HUDEP-2 (cell line): ENCODE measurements at regions not wholly inside any gene's neighbourhood (a gene's known extent, or its start where the extent isn't known, plus 50 kb on each side); places are given as distances from the start of the nearest gene placed in this dataset.

Experiments used
- DNase-seq, 76 experiments: peaks; one replicate each; lab custom pipeline; 2025; ENCODE audit not compliant: unreplicated experiment in 76 of 76; lab: John Stamatoyannopoulos, UW

DNA sequence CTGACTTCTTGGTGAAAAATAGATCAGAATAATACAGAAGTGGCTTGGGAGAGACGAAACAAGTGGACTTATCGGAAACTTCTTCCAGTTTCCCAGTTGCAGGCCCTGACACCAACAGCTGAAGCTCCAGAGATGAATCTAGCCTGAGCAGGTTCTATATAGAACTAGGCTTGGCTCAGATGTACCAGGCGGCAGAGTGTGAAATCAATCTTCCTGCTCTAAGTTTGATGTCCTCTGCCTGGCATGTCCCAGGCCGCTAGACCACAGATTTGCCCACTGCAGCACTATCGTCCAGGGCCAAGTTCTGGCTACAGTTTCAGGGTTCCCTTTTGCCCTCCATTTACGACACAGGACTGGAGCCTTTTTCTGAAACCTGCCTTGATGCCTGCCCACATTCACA lies 91.3 kb upstream of the PLEKHA5 start:
- DNase-seq, result no peak

- no peak for DNase-seq
Observed at GRCh38 chr12:19039515-19039914, 90.0 kb upstream of the PLEKHA5 start.

DNA sequence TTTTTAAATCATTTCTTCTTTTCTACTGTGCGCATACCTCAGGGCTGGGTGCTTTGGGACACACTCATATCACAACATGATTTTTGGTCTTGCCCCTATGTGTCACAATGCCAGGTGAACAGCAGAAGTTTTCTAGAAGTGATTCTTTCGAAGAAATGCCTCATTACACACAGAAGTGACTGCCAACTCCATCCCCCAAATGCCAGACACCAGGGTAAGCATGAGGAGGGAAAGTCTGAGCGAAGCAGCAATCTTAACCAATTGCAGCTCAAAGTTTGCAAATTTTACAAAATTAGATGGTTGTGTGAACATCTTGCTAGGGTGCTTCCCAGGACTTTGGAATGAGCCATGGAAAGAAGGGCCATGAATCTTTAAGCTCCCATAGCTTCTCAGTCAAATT lies 87.3 kb upstream of the PLEKHA5 start:
- DNase-seq, result no peak

DNA sequence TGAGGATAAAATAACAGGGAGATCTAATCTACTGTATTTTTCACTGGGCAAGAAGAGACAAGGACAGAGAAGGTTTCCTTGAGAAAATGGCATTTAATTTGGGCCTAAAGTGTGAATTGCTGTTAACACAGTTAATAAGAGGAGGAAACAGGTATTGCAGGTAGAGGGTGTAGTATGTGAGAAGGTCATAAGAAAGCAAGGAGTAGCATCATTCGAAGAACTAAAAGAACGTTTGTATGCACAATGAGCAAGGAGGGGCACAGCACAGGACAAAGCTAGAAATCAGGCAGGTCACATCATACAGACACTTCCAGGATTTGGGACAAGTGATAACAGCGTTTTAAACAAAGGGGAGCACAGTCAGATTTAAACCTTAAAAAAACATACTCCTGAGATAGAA lies 85.1 kb upstream of the PLEKHA5 start:
- no peak for DNase-seq

DNA sequence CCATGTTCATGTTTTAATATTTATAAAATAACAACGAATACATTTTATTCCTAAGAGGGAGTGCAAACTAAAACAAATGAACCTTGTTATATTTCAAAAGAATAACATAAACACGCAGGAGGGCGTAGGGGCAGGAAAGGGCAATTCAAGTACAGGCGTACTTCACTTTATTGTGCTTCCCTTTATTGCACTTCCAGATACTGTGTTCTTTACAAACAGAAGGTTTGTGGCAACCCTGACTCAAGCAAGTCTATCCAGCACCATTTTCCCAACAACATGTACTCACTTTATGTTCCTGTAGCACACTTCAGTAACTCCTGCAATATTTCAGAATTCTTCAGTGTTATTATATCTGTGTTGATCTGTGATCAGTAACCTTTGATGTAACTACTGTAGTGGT lies 84.6 kb upstream of the PLEKHA5 start:
- DNase-seq, result no peak

DNA sequence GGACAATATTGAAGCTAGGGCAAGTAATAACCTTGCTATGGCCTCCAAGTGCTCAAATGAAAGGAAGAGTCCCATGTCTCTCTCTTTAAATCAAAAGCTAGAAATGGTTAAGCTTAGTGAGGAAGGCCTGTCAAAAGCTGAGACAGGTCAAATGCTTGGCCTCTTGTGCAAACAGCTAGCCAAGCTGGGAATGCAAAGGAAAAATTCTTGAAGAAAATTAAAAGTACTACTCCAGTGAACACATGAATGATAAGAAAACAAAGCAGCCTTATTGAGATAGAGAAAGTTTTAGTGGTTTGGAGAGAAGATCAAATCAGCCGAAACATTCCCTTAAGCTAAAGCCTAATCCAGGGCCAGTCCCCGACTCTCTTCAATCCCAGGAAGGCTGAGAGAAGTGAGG lies 84.1 kb upstream of the PLEKHA5 start:
- no peak for DNase-seq

GRCh38 chr12:19048943-19049342 lies 80.6 kb upstream of the PLEKHA5 start:
- DNase-seq, result no peak

GRCh38 chr12:19052689-19053088 lies 76.8 kb upstream of the PLEKHA5 start:
- no peak for DNase-seq

DNA sequence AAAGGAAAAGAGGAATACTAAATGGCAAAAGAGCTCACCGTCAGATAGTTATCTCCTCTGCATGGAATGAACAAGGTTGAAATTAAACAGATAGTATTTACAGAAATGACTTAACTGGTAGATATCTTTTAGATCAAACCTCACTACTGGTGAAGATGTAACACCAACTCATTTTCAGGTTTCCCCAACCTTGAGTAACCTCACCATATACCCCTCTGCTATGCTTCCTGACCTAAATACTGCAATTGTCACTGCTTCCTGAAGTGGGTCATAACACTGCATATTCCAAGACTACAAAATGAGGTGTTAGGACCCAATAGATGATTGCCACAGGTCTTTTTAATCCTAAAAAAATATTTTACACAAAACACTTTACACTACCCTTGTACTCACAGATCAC lies 76.3 kb upstream of the PLEKHA5 start:
- DNase-seq, result no peak

- DNase-seq, result no peak
Observed at GRCh38 chr12:19054035-19054434, 75.5 kb upstream of the PLEKHA5 start.

- no peak for DNase-seq
Observed at GRCh38 chr12:19055589-19055988, 73.9 kb upstream of the PLEKHA5 start.

GRCh38 chr12:19058235-19059021 lies 71.1 kb upstream of the PLEKHA5 start:
- no peak for DNase-seq

DNA sequence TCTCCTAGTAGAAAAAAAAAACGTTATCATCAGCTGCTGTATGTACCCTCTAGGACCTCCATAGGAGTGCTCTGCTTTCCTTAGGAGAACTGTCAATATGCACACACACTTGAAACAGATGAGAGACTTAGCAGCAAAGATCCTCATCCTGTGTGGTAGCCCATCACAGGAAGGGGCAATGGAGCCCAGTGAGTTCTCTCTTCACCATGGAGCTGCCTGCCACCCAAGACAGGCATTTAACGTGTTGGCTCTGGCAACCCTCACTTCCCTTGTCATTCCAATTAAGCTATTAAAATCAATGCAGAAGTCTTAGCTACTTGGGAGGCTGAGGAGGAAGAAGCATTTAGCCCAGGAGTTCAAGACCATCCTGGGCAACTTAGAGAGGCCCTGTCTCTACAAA lies 64.8 kb upstream of the PLEKHA5 start:
- no peak for DNase-seq

- DNase-seq, result no peak
Observed at GRCh38 chr12:19065223-19065622, 64.3 kb upstream of the PLEKHA5 start.

- no peak for DNase-seq
Observed at GRCh38 chr12:19065871-19066270, 63.7 kb upstream of the PLEKHA5 start.

DNA sequence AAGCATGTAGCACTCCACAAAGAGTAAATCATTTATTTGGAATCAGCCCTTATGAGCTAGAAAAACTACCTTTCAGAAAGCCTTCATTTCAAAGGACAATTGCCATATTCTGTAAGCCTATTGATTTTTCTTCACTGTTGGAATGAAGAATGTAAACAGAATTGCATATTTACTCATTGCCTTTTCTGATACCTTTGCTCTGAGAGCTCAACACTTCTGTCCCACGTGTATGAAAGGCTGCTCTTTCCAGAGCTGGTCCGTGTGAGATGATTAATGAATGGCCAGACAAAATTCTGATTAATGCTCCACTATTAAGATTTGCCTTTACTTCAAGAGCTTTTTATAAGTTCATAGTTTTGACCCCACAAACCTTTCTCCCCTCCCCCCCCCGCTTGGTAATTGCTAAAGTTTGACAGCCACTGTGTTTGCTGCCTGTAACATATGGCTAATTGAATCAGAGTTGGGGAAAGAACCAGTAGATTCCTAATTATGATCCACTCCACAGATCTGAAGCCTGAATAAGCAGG lies 63.0 kb upstream of the PLEKHA5 start:
- DNase-seq, result no peak

DNA sequence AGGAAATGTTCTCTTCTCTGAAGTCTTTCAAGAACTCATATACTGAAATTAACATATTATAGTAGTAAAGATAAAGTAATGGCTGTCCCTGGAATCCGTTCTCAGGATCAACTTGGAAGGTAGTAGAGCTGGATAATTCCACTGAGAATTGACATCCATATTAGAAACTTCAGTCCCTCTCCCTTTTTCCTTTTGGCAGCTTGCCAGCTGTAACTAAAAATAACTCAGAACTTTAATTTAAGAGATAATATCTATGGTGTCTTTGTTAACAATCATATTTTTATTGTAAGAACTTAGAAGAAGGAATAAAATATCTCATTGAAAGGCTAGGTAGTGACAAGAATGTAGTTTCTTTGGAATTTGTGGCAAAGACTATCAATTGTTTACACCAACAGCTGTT lies 61.4 kb upstream of the PLEKHA5 start:
- no peak for DNase-seq

- no peak for DNase-seq
Observed at GRCh38 chr12:19070341-19070740, 59.2 kb upstream of the PLEKHA5 start.

- DNase-seq, result no peak
Observed at GRCh38 chr12:19074700-19075099, 54.8 kb upstream of the PLEKHA5 start.

DNA sequence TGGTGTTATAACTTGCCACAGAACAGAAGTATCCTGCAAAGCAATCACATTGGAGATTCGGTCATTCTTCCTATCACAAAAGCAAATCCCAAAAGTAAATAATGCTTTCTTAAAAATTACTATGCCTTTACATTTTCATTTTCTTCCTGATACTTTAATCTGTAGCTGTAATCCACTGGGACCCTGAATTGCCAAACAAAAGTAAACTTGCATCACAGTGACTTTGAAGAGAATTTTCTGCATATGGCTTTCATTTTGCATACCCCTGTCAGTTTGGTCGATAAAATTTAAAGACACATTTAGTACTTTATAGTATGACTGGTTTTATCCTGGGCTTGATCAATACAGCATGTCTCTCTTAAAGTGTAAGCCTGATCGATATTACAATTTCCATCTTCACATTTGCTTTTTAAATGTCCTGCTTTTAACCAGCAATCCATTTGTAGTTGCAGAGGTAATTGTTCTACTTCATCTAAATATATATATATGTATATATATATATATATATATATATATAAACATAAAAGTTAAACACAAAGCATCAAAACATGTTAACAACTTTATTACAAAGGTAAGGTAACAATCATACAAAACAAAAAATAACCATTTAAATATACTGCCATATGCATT lies 53.7 kb upstream of the PLEKHA5 start:
- no peak for DNase-seq
